HG03108 (cell line): ENCODE measurements at regions not wholly inside any gene's neighbourhood (a gene's known extent, or its start where the extent isn't known, plus 50 kb on each side); places are given as distances from the start of the nearest gene placed in this dataset.
A peak's percentile ranks its signal among the peaks of the same experiment; 100 is the strongest.

ENCODE experiments used
- ATAC-seq: cut with Tn5 transposase; IDR thresholded peaks from one replicate; pipeline ENCODE4 v1.9.1; 2021; ENCODE audit warnings: moderate library complexity; ENCODE audit not compliant: unreplicated experiment

DNA sequence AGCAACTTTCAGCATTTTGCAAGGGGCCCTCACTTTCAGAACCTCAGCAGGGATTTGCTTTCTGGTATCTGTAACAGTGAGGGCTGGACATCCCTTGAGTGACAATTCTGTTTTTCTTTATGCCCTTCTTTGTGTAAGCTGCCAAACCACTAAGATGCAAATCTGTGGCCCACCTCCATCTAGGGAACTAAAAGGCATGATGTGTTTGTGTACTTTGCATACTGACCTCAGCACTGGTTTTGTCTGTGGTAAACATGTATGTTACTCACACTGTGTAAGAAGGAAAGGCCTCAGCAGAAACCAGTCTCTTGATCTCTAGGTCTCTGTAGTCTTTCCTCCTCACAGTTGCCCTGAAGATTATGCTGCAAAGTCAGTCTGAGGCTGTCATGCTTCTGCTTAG lies 396.6 kb upstream of the DYNLRB2 start:
- ATAC-seq: peak; percentile 99

DNA sequence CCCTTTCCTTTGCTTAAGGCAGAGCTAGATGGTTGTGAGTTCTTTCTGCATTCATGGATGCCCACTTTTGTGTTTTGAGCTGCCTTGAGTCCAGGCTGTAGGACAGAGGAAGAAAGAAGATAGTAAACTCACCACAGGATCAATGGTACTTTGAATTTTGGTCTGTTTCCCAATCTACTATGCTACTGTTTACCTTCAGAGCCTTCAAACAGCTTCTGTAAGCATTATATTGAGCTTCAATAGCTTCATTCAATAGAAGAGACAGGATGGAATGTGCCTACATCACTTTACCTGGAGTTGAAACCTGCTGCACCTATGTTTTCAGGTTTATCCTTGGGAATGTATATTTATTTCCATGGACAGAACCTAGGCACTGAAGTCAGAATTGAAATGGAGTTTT lies 397.9 kb upstream of the DYNLRB2 start:
- no peak for ATAC-seq

DNA sequence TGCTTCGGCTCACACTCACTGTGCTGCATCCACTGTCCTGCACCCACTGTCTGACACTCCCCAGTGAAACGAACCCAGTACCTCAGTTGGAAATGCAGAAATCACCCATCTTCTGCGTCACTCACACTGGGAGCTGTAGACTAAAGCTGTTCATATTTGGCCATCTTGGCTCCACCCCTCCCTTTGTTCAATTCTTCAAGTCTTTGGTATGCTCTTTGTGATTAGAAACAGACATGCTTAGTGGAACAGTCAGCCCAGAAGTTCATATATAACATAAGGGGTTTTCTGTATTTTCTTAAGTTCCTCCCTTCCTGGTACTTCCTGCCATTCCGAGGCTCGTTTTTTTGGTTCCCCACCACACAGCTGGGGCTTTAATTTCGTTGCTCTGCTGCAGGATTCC lies 398.5 kb upstream of the DYNLRB2 start:
- ATAC-seq: no peak

DNA sequence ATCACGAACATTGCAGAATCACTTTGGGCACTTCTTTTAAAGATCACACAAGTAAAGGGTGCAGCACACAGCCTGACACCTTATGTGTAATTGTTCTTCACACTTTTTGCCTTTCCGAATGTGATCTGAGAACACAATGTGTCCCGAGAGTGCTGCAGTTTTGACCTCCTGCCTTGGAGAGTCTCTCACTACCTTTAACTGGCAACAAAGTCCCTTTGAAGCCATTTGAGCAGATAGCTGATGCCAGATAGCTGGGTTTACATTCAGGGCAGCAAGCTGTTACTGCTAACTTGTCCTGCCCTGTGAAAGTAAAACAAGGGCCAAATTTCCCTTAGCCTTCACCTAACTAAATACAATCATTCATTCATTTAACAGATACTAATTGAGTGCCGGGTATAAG lies 411.0 kb upstream of the DYNLRB2 start:
- ATAC-seq: no peak

DNA sequence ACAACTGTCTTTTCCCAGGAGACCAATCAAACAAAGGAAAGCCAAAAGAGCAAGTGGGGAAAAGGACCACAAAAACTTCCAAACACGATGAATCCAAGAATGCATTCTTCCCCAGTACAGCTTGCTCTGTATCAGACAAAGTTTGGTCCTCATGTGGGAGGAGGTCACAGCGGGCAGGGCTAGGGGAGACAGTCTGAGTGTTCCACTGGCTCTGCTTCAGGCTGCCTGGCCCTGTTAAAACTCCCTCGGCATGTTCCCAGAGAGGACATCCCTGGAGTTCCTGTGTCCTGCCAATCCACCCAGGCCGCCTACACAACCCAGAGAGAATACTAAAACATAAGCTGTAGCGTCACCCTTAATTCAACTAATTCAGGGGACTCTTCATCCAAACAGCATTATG lies 415.1 kb upstream of the DYNLRB2 start:
- ATAC-seq: no peak

DNA sequence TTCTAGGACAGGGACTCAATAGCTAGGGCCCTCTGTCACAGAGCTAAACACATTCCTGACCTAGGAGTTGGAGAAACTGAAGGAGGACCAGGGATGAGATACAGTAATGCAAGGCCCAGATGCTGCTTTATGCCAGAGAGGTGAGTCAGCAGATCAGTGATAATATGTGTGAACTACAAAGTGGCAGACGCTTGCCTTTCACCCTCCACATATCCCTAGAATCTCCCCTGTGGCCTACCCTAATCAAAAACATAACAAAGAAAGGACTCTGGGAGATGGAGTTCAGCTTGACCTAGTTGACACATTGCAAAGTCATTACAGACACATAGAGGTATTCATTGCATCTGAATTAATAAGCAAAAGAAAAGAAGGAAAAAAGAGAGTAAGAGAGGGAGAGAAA lies 417.6 kb upstream of the DYNLRB2 start:
- no peak for ATAC-seq

DNA sequence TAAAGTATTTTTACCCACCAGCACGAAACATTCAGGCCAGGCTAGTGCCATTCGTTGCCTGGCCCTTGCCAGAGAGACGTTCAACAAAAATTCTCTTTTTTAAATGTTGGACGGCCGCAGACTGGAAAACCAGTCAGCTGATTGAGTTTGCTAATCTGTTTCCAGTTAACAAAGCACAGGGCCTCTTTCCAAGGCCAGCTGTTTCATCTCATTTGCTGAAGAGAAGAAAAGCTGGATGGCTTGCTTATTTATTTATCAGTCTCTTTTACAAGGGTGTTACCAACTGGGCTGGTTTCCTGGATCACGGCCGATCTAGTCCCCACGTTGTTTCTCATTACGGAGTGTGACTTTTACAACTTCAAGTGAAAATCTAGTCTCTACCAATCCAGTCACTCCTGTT lies 418.7 kb upstream of the DYNLRB2 start:
- ATAC-seq: no peak

DNA sequence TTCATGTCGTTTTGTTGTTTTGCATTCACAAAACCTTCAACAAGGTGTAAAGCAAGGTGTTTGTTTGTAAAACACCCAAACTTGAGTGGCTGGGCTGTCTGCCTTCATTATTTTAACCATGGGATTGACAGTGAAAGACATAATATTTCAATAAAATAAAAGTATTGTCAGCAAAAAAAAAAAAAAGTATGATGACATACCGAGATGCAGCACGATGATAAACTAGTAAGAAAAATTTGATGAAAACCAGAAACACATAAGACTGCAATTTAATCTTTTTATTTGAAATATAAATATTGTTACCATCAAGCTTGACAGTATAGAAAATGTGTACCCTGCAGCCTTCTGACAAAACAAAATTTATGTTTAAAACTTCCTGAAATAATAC lies 419.3 kb upstream of the DYNLRB2 start:
- ATAC-seq: no peak

DNA sequence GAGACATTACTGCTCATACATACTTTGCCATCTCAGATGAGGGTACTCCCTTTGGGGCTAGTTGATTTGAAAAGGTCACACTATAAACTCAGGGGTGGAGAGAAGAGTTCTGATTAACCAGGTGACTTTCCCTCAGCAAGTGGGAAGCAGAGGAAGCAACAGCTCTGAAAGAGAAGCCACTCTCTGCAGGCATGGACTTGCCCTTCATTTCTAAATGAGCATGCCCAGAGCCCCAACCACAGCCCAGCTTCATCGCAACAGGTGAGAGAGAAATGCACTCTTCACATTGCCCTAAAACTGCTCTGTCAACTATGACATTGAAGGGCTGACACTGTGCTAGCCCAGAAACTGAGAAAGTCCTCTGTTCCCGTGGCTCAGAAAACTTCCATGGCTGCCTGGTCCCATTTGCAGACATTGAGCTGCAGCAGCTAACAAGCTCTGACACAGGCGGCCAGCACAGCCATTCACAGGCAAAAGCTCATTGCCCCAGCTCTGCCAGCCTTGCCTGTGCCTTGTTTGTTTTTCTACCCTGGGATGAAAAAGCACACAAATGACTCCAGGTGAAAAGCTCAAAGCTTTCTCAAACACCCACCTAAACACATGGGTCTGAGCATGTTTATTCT lies 419.8 kb upstream of the DYNLRB2 start:
- no peak for ATAC-seq

DNA sequence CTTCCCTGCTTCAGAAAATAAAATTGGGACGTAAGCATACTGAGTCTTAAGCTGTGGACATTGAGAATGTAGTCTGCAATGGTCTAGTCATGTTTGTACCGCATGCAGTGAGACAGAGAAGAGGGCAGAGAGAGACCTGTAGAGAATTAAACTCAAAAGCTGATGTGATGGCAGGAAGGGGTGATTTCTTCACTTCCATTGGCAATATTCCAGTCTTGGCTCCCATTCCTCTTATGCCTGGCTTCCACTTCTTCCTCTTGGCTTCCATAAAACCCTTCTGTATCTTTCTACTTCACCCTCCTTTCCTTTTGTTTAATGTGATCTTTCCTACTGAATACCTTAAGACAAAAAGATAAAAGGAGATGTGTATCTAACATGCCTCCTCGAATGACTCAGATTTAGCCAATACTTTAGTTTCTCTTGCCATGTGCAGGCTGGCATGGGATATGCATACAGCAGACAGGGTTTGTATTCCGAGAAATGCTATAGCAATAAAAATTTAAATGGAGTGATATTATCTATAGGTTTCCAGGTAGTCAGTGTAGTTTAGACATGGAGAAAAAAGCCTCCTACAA lies 423.1 kb upstream of the DYNLRB2 start:
- no peak for ATAC-seq

DNA sequence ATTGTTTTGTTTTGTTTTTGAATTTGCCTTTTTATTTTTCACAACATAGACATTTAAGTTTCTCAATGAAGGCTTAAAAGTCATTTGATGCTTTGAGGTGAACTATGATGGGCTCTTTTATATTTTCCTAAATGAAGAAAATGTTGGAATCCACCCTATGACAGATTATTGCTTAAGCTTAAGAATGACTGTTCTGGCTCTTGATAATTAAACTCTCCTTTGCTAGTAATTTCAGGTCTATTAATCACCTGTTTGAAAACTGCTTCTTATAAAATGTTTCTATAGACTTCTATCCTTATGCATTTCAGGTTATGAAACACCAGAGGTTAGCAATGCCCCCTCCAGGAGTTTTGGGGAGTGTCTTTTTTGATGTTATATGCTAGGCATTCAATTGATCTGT lies 424.1 kb upstream of the DYNLRB2 start:
- no peak for ATAC-seq

DNA sequence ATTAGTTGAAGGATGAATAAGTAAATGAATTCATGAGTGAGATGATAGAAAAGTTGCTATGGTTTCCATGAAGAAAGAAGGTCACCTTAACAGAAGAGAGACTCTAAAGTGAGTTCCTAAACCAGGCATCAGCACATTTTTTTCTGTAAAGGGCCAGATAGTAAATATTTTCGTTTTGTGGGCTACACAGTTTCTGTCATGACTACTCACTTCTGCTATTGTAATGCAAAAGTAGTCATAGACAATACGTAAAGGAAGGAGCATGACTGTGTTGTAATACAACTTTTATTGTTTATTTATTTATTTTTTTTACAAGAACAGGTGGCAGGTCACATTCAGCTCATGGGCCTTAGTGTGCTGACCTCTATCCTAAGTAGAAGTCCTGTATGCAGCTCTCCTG lies 426.1 kb upstream of the DYNLRB2 start:
- no peak for ATAC-seq

DNA sequence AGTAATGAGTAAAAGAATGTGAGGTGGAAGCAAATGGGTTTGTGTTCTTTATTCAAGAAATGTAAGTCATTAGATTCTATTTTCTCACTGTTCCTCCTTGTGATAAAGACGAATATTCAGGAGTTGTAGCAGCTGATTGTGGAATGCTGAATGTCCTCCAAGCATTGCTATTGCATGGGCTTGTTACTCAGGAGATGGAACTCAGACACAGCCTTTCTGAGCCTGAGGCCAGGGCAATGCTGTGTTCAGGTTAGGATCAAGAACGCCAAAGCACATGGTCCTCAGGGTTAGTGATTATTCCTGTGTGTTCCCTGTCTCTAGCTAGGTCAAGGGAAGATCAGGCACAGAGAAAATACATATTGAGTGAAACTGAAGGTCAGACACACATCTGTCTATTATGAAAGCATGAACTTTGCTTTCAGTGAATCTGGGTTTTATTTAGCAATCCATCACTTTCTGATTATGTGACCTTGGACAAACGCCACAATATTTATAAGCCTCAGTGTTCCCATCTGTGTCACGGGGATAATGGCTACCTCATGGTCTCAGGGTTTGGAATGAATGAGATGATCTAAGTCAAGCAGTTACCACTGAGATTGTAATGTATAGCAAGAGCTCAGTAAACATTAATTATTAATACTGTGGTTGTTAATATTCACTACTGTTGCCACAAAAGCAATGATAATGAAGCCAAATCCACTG lies 426.8 kb upstream of the DYNLRB2 start:
- no peak for ATAC-seq

DNA sequence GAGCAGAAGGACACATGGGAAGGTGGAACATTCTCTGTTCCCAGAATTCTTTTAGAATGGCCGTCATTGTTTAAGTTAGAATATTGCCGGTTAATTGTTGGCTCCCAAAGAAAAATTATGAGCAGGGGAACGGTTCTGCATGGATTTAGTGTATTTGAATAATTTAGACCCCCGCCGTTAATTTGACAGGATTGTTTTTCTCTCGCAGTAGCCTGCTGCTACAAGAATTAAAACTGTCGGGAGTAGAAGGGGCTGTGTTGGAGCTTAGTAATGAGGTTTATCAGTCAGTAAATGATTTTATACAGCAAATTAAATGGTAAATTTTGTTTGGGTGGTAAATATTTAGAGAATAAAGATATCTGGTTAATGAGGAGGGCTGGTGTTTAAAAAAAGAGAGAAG lies 431.2 kb upstream of the DYNLRB2 start:
- ATAC-seq: no peak

DNA sequence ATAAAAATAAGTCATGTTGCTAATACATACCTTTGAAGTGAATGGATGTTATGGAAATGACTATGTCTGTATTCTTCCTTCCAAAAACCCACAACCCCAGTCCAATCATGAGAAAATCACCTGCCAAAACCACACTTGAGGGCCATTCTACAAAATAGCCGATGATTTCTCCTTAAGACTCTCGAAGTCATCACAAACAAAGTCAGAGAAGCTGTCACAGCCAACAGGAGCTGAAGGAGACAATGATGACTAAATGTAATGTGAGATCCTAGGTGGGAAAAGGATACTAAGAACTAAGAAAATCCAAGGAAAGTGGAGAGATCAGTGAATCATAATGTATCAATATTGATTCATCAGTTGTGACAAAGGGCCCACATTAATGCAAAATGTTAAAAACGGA lies 432.9 kb upstream of the DYNLRB2 start:
- ATAC-seq: no peak

DNA sequence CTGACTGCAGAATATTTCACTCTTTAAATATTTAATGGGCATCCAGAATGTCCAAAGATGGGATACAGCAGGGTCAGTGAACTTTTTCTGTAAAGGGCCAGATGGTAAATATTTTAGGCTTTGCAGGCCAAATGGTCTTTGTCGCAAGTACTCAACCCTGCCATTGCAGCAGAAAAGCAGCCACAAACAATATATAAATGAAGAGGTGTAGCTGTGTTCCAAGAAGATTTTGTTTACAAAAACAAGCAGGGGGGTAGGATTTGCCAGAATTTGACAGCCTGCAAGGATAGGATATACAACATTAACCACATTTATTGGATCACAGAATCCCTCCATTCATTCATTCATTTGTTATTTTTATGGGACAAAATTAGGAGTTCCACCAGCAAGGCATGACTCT lies 435.0 kb upstream of the DYNLRB2 start:
- ATAC-seq: no peak

DNA sequence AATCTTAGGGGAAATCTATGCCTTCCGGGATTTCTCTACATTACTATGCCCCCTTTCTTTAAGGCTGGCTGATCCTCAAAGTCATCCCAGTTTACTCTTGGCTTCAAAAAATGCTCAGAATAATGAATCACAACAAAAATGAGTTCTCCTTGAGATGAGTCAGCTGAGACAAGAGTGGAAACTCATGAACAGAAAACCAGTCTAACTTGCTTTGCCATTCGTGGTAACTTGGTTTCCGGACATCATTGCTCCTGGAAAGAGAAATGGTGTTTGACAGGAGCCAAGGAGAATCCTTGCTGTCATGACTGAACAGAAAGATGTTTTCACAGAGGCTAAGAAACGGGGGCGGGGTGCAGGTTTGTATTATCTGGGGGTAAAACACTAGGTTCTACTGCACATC lies 435.6 kb upstream of the DYNLRB2 start:
- ATAC-seq: no peak

DNA sequence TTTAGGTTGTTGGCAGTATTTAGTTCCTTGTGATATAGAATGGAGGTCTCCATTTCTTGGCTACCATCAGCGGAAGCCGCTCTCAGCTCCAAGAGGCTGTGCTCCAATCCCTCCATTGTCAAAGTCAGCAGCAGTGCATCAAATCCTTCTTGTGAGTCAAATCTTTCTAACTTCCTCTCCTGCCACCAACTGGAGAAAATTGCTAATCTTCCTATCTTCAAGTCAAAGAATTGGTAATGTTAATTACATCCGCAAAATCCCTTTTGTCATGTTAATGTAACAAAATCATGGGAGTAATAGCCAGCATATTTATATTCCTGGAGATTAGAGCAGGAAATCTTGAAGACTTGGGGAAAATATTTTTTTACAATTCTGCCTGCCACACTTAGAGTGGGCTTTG lies 436.4 kb upstream of the DYNLRB2 start:
- no peak for ATAC-seq

DNA sequence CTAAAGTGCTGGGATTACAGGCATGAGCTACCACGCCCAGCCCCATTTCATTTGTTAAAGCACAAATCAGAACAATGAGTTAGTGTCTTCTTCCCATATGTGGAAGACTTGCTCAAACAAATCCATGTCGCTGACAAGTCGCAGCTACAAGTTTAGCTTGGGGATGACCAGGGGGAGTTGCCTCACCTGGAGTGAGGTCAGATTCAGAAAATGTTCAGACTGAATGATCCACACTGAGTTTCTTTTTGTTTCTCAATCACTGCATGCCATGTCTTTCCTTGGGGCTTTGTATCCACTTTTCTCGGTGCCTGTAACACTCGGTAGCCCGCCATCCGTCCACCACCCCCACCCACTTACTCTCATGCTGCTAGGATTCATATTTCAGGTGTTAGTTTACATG lies 437.3 kb upstream of the DYNLRB2 start:
- ATAC-seq: no peak

DNA sequence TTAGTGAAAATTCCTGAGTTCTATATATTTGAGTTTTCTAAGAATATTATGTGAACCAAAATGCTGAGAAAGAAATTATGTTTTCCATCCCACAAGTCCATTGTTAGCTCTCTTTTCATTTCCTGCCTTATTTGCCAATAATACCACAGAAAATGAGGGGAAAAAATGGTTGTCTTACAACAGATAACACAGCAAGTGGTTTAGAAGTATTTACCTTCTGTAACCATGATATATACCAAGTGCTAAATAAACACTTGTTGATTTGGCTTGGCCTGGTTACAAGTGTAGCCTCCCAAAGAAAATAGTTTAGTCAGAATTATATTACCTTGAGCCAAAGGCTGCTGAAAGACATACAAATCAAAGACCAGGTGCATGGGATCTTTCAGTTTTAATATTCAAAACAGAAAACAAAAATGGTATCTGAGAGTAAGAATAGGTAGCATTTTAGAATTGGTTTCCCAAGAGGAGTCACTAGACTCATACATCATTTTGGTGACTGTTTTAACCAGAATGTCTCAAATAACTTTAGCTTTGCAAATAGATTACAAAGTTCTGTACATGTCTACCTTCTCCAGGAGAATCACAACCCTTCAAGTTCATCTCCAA lies 439.8 kb upstream of the DYNLRB2 start:
- no peak for ATAC-seq

DNA sequence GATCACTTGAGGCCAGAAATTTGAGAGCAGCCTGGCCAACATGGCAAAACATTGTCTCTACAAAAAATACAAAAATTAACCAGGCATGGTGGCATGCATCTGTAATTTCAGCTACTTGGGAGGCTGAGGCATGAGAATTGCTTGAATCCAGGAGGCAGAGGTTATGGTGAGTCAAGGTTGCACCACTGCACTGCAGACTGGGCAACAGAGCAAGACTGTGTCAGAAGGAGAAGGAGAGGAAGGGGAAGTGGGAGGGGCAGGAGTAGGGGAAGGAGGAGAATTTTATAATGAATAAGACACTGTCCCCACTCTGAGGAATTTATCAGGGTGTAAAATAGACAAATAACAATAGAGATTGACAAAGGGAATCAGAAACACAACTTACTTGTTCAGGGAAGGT lies 440.6 kb upstream of the DYNLRB2 start:
- no peak for ATAC-seq

DNA sequence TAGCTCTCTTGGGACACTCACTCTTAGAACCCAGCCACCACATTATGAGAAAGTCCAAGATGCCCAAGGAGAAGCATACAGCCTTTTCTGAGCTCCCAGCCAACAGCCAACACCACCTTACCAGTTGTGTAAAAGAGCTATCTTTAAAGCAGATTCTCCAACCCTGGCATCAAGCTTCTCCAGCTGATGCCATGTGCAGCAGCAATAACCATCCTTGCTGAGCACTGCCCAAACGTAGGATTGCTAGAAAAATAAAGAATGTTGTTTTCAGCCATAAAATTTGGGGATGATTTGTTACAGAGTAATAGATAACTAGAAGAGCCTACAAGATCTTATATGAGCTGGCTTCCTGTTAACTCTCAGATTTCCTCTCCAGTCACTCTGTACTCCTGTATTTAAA lies 443.7 kb upstream of the DYNLRB2 start:
- ATAC-seq: no peak
